ENCODE measurements at regions not wholly inside any gene's neighbourhood (a gene's known extent, or its start where the extent isn't known, plus 50 kb on each side); places are given as distances from the start of the nearest gene placed in this dataset.

DNA sequence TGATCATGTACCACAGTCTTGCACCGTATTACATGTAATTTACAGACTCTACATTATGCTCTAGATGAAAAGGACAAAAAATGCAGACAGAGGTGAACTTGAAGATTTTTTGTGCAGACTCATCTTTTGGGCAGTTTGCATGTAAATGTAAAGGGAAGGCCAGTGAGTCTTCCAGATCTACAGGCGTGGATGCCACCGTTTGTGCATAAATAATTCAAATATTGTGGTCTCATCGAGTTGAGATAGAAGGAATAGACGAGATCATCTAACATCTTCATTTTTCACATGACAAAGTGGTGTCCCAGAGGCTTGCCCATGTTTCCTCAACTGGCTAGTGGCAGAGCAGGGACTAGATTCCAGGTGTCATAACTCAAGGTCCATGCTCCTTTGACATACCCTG, 125.2 kb downstream of the ALX1 start:
- TF ChIP-seq, protein P1, sequence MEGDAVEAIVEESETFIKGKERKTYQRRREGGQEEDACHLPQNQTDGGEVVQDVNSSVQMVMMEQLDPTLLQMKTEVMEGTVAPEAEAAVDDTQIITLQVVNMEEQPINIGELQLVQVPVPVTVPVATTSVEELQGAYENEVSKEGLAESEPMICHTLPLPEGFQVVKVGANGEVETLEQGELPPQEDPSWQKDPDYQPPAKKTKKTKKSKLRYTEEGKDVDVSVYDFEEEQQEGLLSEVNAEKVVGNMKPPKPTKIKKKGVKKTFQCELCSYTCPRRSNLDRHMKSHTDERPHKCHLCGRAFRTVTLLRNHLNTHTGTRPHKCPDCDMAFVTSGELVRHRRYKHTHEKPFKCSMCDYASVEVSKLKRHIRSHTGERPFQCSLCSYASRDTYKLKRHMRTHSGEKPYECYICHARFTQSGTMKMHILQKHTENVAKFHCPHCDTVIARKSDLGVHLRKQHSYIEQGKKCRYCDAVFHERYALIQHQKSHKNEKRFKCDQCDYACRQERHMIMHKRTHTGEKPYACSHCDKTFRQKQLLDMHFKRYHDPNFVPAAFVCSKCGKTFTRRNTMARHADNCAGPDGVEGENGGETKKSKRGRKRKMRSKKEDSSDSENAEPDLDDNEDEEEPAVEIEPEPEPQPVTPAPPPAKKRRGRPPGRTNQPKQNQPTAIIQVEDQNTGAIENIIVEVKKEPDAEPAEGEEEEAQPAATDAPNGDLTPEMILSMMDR (IDR thresholded peaks at IDR 0.05; ENCODE audit: low read length), result no peak
- no peak for TF ChIP-seq EZH2phosphoT487 (IDR thresholded peaks at IDR 0.05; ENCODE audit: low read length)
